ACC112 (cell line): ENCODE measurements at regions not wholly inside any gene's neighbourhood (a gene's known extent, or its start where the extent isn't known, plus 50 kb on each side); places are given as distances from the start of the nearest gene placed in this dataset.

Source experiments
- H2AFZ ChIP-seq: fragments of 200-600 bp; sonication (generic); one replicate; pipeline ENCODE4 v1.6.0; 2017; ENCODE audit warnings: antibody characterized with exemption, low read length; ENCODE audit not compliant: unreplicated experiment
- H3K27ac ChIP-seq: fragments of 200-600 bp; sonication (generic); 2 replicates; pipeline ENCODE4 v1.5.1; 2014; ENCODE audit warnings: low read depth, mild to moderate bottlenecking, antibody characterized with exemption, low read length, moderate library complexity
- H3K27me3 ChIP-seq: fragments of 200-600 bp; sonication (generic); 2 replicates; pipeline ENCODE4 v1.6.1; 2014; ENCODE audit warnings: mild to moderate bottlenecking, antibody characterized with exemption, low read length, moderate library complexity, mixed read lengths; ENCODE audit not compliant: insufficient read depth
- H3K36me3 ChIP-seq: fragments of 200-600 bp; sonication (generic); 2 replicates; pipeline ENCODE4 v1.6.1; 2016; ENCODE audit warnings: mild to moderate bottlenecking, antibody characterized with exemption, low read length, moderate library complexity, mixed read lengths; ENCODE audit not compliant: insufficient read depth
- H3K4me1 ChIP-seq: fragments of 200-600 bp; sonication (generic); one replicate; pipeline ENCODE4 v1.6.1; 2016; ENCODE audit warnings: low read length, mixed read lengths; ENCODE audit not compliant: insufficient read depth, unreplicated experiment, control insufficient read depth
- H3K4me3 ChIP-seq: fragments of 200-600 bp; sonication (generic); 2 replicates; pipeline ENCODE4 v1.5.1; 2014; ENCODE audit warnings: mild to moderate bottlenecking, low read depth, low read length
- H3K79me2 ChIP-seq: fragments of 200-600 bp; sonication (generic); one replicate; pipeline ENCODE4 v1.6.0; 2016; ENCODE audit warnings: low read length; ENCODE audit not compliant: control insufficient read depth, unreplicated experiment, insufficient read depth

DNA sequence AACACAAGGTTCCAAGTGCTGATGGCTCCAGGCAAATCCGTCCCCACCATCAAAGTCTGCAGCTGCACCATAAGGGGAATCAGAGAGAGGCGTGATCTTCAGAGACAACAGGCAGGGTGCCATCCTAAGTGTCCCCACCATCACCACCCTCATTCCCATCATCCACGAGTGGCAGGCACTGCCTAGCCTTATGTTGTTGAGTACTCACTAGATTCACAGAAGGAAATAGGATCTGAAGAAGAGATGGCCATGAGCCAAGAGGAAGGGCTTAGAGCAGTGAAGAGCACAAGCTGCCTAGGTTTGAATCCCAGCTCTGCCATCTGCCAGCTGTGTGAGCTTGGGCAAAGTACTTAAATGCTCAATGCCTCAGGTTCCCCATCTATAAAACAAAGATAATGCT, 207.3 kb upstream of the CSF3R start:
- no peaks in the 10 kb centered on the region for H3K79me2 ChIP-seq
- no peak overlapping the region for H3K4me3 ChIP-seq
- 0 out of 2 replicates have a peak, but pooled peaks cover under 1% of the 10 kb centered on the region for H3K27me3 ChIP-seq
- H3K36me3 ChIP-seq = no peaks in the 10 kb centered on the region
- no peak overlapping the region for H2AFZ ChIP-seq
- H3K4me1 ChIP-seq = no peaks in the 10 kb centered on the region
- no peak overlapping the region for H3K27ac ChIP-seq

GRCh38 chr1:36687312-36687711, 204.6 kb upstream of the CSF3R start:
- H3K27me3 ChIP-seq = no peaks in the 10 kb centered on the region
- H3K79me2 ChIP-seq = no peaks in the 10 kb centered on the region
- H3K4me3 ChIP-seq = no peak overlapping the region
- no peak overlapping the region for H2AFZ ChIP-seq
- H3K4me1 ChIP-seq = no peaks in the 10 kb centered on the region
- H3K36me3 ChIP-seq = no peaks in the 10 kb centered on the region
- no peak overlapping the region for H3K27ac ChIP-seq

- no peak overlapping the region for H2AFZ ChIP-seq
- H3K27me3 ChIP-seq = no peaks in the 10 kb centered on the region
- H3K36me3 ChIP-seq = no peaks in the 10 kb centered on the region
- H3K27ac ChIP-seq = no peak overlapping the region
- no peaks in the 10 kb centered on the region for H3K4me1 ChIP-seq
- no peak overlapping the region for H3K4me3 ChIP-seq
- no peaks in the 10 kb centered on the region for H3K79me2 ChIP-seq
These were observed 193.3 kb upstream of the CSF3R start for GRCh38 chr1:36675931-36676562.

- Histone ChIP-seq H2AFZ (no peak overlapping the region), H3K79me2 (no peaks in the 10 kb centered on the region), H3K4me1 (no peaks in the 10 kb centered on the region), H3K27me3 (peaks cover 4% of the 10 kb centered on the region; the same call in 1 of the 2 replicates), H3K4me3 (no peak overlapping the region), H3K27ac (no peak overlapping the region), H3K36me3 (no peaks in the 10 kb centered on the region)
These were observed 192.4 kb upstream of the CSF3R start for GRCh38 chr1:36675106-36675505.

DNA sequence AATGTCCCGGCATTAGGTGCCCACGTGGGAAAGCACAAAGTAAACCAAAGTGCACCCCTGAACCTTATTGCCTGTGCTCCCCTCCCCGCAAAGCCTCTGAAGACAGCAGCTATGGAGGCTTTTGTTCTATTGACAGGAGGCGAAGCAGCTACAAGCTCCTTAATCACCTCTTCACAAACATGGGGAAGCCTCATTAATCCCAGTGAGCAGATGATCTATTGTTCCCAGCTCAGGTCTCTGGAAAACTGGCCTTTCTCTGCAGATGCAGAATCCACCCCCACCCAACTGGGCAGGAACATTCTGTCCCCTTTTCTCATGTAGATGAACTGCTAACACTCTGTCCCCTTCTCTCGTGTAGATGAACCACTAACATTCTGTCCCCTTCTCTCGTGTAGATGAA, 190.5 kb upstream of the CSF3R start:
- Histone ChIP-seq H3K27ac (no peak overlapping the region), H3K4me1 (no peaks in the 10 kb centered on the region), H3K4me3 (no peak overlapping the region), H3K27me3 (peaks cover 16% of the 10 kb centered on the region; the same call in 1 of the 2 replicates), H2AFZ (no peak overlapping the region), H3K79me2 (no peaks in the 10 kb centered on the region), H3K36me3 (no peaks in the 10 kb centered on the region)

GRCh38 chr1:36669262-36669661, 186.5 kb upstream of the CSF3R start:
- no peaks in the 10 kb centered on the region for H3K79me2 ChIP-seq
- no peaks in the 10 kb centered on the region for H3K4me1 ChIP-seq
- no peak overlapping the region for H3K4me3 ChIP-seq
- peaks cover 33% of the 10 kb centered on the region for H3K27me3 ChIP-seq
- no peak overlapping the region for H2AFZ ChIP-seq
- no peaks in the 10 kb centered on the region for H3K36me3 ChIP-seq
- H3K27ac ChIP-seq = no peak overlapping the region

DNA sequence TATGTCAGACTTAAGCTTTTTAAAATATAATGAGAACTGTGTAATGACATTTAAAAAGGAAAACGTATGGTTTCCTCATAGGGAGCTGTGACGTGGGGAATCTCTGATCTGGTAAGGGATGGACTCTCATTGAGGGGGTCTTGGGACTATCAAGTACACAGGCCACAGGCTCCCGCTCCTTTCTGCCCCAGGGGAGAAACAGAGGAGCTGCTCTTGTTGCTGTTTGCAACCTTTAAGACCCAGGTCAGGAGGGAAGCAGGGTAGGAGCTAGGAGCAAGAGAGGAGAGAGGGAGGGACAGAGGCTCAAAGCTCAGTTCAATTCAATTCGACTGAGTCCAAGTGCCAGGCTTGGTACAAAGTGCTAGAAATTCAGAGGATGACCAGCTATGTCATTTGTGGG, 185.1 kb upstream of the CSF3R start:
- Histone ChIP-seq H3K36me3 (no peaks in the 10 kb centered on the region), H2AFZ (no peak overlapping the region), H3K4me3 (no peak overlapping the region), H3K79me2 (no peaks in the 10 kb centered on the region), H3K27ac (no peak overlapping the region), H3K4me1 (no peaks in the 10 kb centered on the region), H3K27me3 (peaks cover 33% of the 10 kb centered on the region)

DNA sequence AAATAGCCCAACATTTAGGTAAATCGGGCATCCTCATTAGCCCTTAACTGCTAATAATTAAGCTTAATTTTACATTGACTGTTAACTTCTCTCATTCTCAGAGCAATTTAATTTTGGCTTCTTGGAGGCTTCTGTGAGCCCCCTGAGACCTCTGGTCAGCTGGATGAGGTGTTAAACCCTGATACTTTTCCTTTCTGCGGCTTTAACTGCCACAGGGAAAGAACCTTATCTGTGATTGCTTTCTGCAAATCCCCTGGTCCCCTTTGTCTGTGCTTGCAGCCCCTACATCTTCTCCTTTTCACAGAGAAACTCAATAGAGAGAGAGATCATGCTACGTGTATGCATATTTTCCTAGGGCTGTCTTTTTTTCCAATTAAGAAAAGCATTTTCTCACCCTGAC, 184.5 kb upstream of the CSF3R start:
- no peak overlapping the region for H2AFZ ChIP-seq
- H3K79me2 ChIP-seq = no peaks in the 10 kb centered on the region
- H3K4me1 ChIP-seq = no peaks in the 10 kb centered on the region

DNA sequence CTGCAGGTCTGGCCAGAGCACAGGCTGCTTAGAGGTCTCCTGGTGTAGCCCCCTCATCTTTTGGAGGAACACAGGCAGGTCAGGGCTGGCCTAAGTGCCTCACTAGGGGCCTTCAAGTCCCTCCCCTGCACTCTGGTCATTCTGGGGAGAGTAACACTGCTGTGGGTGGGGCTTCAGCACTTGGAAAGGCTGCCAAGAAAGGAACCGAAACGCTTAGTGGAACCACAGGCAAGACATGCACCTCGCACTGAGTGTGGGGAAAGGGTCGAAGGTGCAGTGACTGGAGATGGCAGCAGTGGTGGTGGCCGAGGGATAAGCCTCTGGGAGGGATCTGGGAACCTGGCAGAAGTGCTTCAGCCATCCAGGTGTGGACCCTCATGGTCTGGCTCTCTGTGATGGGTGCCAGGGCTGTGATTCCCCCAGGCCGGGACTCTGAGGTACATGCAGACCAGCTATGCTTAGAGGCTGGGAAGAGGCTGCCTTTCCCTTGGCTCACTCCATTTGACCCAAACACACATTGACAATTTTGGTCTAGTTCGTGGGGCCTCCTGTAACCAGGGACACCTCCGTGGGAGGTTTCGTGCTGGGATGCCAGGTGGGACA, 182.9 kb upstream of the CSF3R start:
- no peaks in the 10 kb centered on the region for H3K4me1 ChIP-seq
- no peaks in the 10 kb centered on the region for H3K36me3 ChIP-seq
- no peak overlapping the region for H2AFZ ChIP-seq
- no peaks in the 10 kb centered on the region for H3K79me2 ChIP-seq
- no peak overlapping the region for H3K27ac ChIP-seq
- H3K4me3 ChIP-seq = no peak overlapping the region
- peaks cover 38% of the 10 kb centered on the region for H3K27me3 ChIP-seq

More for the DNA sequence above, 184.5 kb upstream of the CSF3R start:
- Histone ChIP-seq H3K4me3 (no peak overlapping the region), H3K27ac (no peak overlapping the region), H3K27me3 (peaks cover 33% of the 10 kb centered on the region), H3K36me3 (no peaks in the 10 kb centered on the region)

GRCh38 chr1:36664571-36665287, 182.0 kb upstream of the CSF3R start:
- Histone ChIP-seq H3K4me3 (no peak overlapping the region), H3K36me3 (no peaks in the 10 kb centered on the region), H3K79me2 (no peaks in the 10 kb centered on the region), H3K27ac (no peak overlapping the region), H3K4me1 (no peaks in the 10 kb centered on the region), H3K27me3 (peaks cover 33% of the 10 kb centered on the region), H2AFZ (no peak overlapping the region)
